ENCODE measurements at regions not wholly inside any gene's neighbourhood (a gene's known extent, or its start where the extent isn't known, plus 50 kb on each side); places are given as distances from the start of the nearest gene placed in this dataset.

- no peaks in the 10 kb centered on the region for H3K36me3 ChIP-seq (ENCODE audit: control insufficient read depth, insufficient read depth, low read length)
- peaks cover 6% of the 10 kb centered on the region for H3K27me3 ChIP-seq (ENCODE audit: control insufficient read depth, insufficient read depth, low read length)
- peak in 1 of 6 donors; percentile 71 for DNase-seq (ENCODE audit: low read depth in 4 of 6, low spot score in 6 of 6)
- peaks cover 7% of the 10 kb centered on the region for H3K4me1 ChIP-seq (ENCODE audit: control insufficient read depth, insufficient read depth, low read length)
- no peak overlapping the region for H3K4me3 ChIP-seq (ENCODE audit: low read depth, low read length)
- H3K9me3 ChIP-seq (ENCODE audit: control insufficient read depth, insufficient read depth, low read length), result no peaks in the 10 kb centered on the region
- H3K27ac ChIP-seq (ENCODE audit: low read depth, low read length), result no peak overlapping the region
Observed at GRCh38 chr16:7089751-7090150, 242.9 kb upstream of the RBFOX1 start.

GRCh38 chr16:7088711-7089110 lies 243.9 kb upstream of the RBFOX1 start:
- H3K27ac ChIP-seq (ENCODE audit: low read depth, low read length), result no peak overlapping the region
- H3K27me3 ChIP-seq (ENCODE audit: control insufficient read depth, insufficient read depth, low read length), result peaks cover 6% of the 10 kb centered on the region
- DNase-seq (ENCODE audit: low read depth in 4 of 6, low spot score in 6 of 6), result peak in 1 of 6 donors; percentile 70
- H3K4me3 ChIP-seq (ENCODE audit: low read depth, low read length), result no peak overlapping the region
- no peaks in the 10 kb centered on the region for H3K9me3 ChIP-seq (ENCODE audit: control insufficient read depth, insufficient read depth, low read length)
- H3K36me3 ChIP-seq (ENCODE audit: control insufficient read depth, insufficient read depth, low read length), result no peaks in the 10 kb centered on the region
- WGBS (ENCODE audit: insufficient coverage), result 30% methylated on average over 2 of the region's 5 CpGs
- H3K4me1 ChIP-seq (ENCODE audit: control insufficient read depth, insufficient read depth, low read length), result peaks cover 7% of the 10 kb centered on the region

DNA sequence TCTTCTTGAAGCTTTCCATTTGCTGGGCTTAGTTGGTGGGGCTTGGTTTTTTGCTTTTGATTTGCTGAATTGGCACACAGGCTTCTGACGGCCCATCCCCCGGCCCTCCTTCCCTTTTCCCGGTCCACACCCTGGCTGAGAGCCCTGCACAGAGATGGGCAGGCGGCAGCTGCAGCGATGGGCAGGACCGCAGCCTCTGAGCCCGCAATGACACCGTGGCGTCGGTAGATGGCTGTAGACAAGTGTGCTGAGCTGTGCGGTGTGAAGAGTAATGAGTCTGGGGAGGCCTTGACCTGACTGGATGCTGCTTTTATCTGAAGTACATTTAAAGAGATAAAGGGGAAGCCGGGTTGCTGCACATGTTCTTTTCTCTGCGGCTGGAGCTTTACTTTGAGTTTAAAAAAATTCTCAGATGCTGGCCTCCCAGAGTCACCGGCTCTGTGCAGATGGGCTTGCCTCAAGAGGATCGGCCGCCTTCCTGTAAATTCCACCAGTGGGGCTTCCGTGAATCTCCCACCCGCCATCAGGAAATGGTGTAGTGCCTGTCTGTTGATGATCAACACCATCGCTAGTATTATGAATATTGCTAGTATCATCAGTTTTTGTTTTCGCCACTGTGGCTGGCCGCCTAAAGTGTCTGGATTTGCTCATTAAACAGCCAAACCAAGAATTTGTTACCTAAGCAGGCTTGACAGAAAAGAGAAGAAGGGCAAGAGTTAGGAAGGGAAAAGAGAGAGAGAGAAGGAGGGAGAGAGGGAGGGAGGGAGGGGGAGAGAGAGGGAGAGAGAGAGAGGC lies 245.6 kb upstream of the RBFOX1 start:
- H3K4me3 ChIP-seq (ENCODE audit: low read depth, low read length), result peak overlapping the region; percentile 4
- H3K36me3 ChIP-seq (ENCODE audit: control insufficient read depth, insufficient read depth, low read length), result no peaks in the 10 kb centered on the region
- no peaks in the 10 kb centered on the region for H3K9me3 ChIP-seq (ENCODE audit: control insufficient read depth, insufficient read depth, low read length)
- H3K4me1 ChIP-seq (ENCODE audit: control insufficient read depth, insufficient read depth, low read length), result peaks cover 7% of the 10 kb centered on the region
- DNase-seq (ENCODE audit: low read depth in 4 of 6, low spot score in 6 of 6), result peak; percentile 41 to 97 (median 55)
- H3K27me3 ChIP-seq (ENCODE audit: control insufficient read depth, insufficient read depth, low read length), result peaks cover 6% of the 10 kb centered on the region
- no peak overlapping the region for H3K27ac ChIP-seq (ENCODE audit: low read depth, low read length)
- 5% methylated on average over 14 of the region's 21 CpGs for WGBS (ENCODE audit: insufficient coverage)

- Histone ChIP-seq H3K36me3 (ENCODE audit: control insufficient read depth, insufficient read depth, low read length) (no peaks in the 10 kb centered on the region), H3K4me1 (ENCODE audit: control insufficient read depth, insufficient read depth, low read length) (peaks cover 7% of the 10 kb centered on the region), H3K27me3 (ENCODE audit: control insufficient read depth, insufficient read depth, low read length) (peaks cover 3% of the 10 kb centered on the region), H3K9me3 (ENCODE audit: control insufficient read depth, insufficient read depth, low read length) (no peaks in the 10 kb centered on the region), H3K27ac (ENCODE audit: low read depth, low read length) (no peak overlapping the region), H3K4me3 (ENCODE audit: low read depth, low read length) (no peak overlapping the region)
- DNase-seq (ENCODE audit: low read depth in 4 of 6, low spot score in 6 of 6), result peak in 1 of 6 donors; percentile 34
- 90% methylated on average over 2 of the region's 4 CpGs for WGBS (ENCODE audit: insufficient coverage)
Observed at GRCh38 chr16:7085776-7086175, 246.9 kb upstream of the RBFOX1 start.

DNA sequence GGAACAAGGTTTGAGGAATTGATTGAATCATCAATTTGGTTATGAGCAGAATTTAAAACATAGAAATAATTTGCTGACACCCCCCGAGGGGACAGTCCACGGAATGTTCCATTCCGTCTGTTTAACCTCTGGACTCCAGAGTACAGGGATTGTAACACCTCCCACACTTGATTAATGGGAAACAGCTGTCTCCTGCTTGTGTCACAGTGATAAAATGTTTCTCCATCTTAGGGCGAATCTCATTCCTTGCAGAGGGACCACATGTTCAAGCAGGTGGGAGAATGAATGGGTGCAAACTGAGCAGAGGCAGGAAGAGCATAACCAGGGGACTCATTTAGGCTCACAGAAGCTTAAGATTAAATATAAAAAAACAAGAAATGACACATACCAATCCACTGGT lies 249.5 kb upstream of the RBFOX1 start:
- DNase-seq (ENCODE audit: low read depth in 4 of 6, low spot score in 6 of 6), result no peak
- Histone ChIP-seq H3K4me1 (ENCODE audit: control insufficient read depth, insufficient read depth, low read length) (peaks cover 7% of the 10 kb centered on the region), H3K36me3 (ENCODE audit: control insufficient read depth, insufficient read depth, low read length) (no peaks in the 10 kb centered on the region), H3K9me3 (ENCODE audit: control insufficient read depth, insufficient read depth, low read length) (no peaks in the 10 kb centered on the region), H3K27ac (ENCODE audit: low read depth, low read length) (no peak overlapping the region), H3K27me3 (ENCODE audit: control insufficient read depth, insufficient read depth, low read length) (no peaks in the 10 kb centered on the region), H3K4me3 (ENCODE audit: low read depth, low read length) (no peak overlapping the region)
- no CpG with 5 or more reads among the region's 4 CpGs for WGBS (ENCODE audit: insufficient coverage)

GRCh38 chr16:7077636-7078035 lies 255.0 kb upstream of the RBFOX1 start:
- WGBS (ENCODE audit: insufficient coverage), result 33% methylated on average over 1 of the region's 4 CpGs

DNA sequence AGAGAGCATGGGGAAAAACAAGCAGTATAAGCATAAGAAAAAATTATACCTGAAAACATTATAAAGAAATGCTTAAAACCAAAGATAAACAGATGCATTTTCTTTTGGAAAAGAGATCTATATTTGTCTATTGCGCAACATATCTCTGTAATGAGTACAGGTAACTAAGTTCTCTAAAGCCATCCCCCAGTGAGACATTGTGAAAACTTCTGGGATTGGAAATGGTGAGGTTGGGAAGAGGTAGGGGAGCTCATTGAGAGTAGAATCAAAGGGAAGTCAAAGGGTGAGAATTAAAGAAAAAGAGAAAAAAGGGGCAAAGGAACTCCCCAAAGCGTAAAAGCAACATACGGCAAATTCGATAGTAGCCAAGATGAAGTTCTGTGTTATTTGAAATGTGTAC lies 257.9 kb upstream of the RBFOX1 start:
- WGBS (ENCODE audit: insufficient coverage), result 100% methylated on average over 3 of the region's 4 CpGs

More at GRCh38 chr16:7077636-7078035, 255.0 kb upstream of the RBFOX1 start:
- H3K4me1 ChIP-seq (ENCODE audit: control insufficient read depth, insufficient read depth, low read length), result no peaks in the 10 kb centered on the region
- H3K9me3 ChIP-seq (ENCODE audit: control insufficient read depth, insufficient read depth, low read length), result peaks cover 3% of the 10 kb centered on the region
- DNase-seq (ENCODE audit: low read depth in 4 of 6, low spot score in 6 of 6), result no peak
- no peaks in the 10 kb centered on the region for H3K36me3 ChIP-seq (ENCODE audit: control insufficient read depth, insufficient read depth, low read length)
- H3K4me3 ChIP-seq (ENCODE audit: low read depth, low read length), result no peak overlapping the region
- no peak overlapping the region for H3K27ac ChIP-seq (ENCODE audit: low read depth, low read length)
- H3K27me3 ChIP-seq (ENCODE audit: control insufficient read depth, insufficient read depth, low read length), result no peaks in the 10 kb centered on the region

GRCh38 chr16:7057458-7057857 lies 275.2 kb upstream of the RBFOX1 start:
- no peaks in the 10 kb centered on the region for H3K9me3 ChIP-seq (ENCODE audit: control insufficient read depth, insufficient read depth, low read length)
- no peak overlapping the region for H3K4me3 ChIP-seq (ENCODE audit: low read depth, low read length)
- 95% methylated on average over 3 of the region's 5 CpGs for WGBS (ENCODE audit: insufficient coverage)
- H3K27me3 ChIP-seq (ENCODE audit: control insufficient read depth, insufficient read depth, low read length), result no peaks in the 10 kb centered on the region
- no peaks in the 10 kb centered on the region for H3K36me3 ChIP-seq (ENCODE audit: control insufficient read depth, insufficient read depth, low read length)
- H3K27ac ChIP-seq (ENCODE audit: low read depth, low read length), result no peak overlapping the region
- no peaks in the 10 kb centered on the region for H3K4me1 ChIP-seq (ENCODE audit: control insufficient read depth, insufficient read depth, low read length)
- DNase-seq (ENCODE audit: low read depth in 4 of 6, low spot score in 6 of 6), result no peak

More for the DNA sequence above, 257.9 kb upstream of the RBFOX1 start:
- Histone ChIP-seq H3K36me3 (ENCODE audit: control insufficient read depth, insufficient read depth, low read length) (no peaks in the 10 kb centered on the region), H3K27ac (ENCODE audit: low read depth, low read length) (no peak overlapping the region), H3K4me3 (ENCODE audit: low read depth, low read length) (no peak overlapping the region), H3K9me3 (ENCODE audit: control insufficient read depth, insufficient read depth, low read length) (peaks cover 3% of the 10 kb centered on the region), H3K4me1 (ENCODE audit: control insufficient read depth, insufficient read depth, low read length) (no peaks in the 10 kb centered on the region), H3K27me3 (ENCODE audit: control insufficient read depth, insufficient read depth, low read length) (no peaks in the 10 kb centered on the region)
- no peak for DNase-seq (ENCODE audit: low read depth in 4 of 6, low spot score in 6 of 6)

- H3K27me3 ChIP-seq (ENCODE audit: control insufficient read depth, insufficient read depth, low read length), result no peaks in the 10 kb centered on the region
- no peak for DNase-seq (ENCODE audit: low read depth in 4 of 6, low spot score in 6 of 6)
- WGBS (ENCODE audit: insufficient coverage), result 100% methylated on average over 1 of the region's 6 CpGs
- H3K4me1 ChIP-seq (ENCODE audit: control insufficient read depth, insufficient read depth, low read length), result no peaks in the 10 kb centered on the region
- H3K27ac ChIP-seq (ENCODE audit: low read depth, low read length), result no peak overlapping the region
- H3K4me3 ChIP-seq (ENCODE audit: low read depth, low read length), result no peak overlapping the region
- H3K36me3 ChIP-seq (ENCODE audit: control insufficient read depth, insufficient read depth, low read length), result no peaks in the 10 kb centered on the region
- H3K9me3 ChIP-seq (ENCODE audit: control insufficient read depth, insufficient read depth, low read length), result no peaks in the 10 kb centered on the region
Observed at GRCh38 chr16:7055443-7055842, 277.2 kb upstream of the RBFOX1 start.

GRCh38 chr16:7051591-7052349 lies 280.9 kb upstream of the RBFOX1 start:
- Histone ChIP-seq H3K4me3 (ENCODE audit: low read depth, low read length) (no peak overlapping the region), H3K27ac (ENCODE audit: low read depth, low read length) (no peak overlapping the region), H3K36me3 (ENCODE audit: control insufficient read depth, insufficient read depth, low read length) (no peaks in the 10 kb centered on the region), H3K4me1 (ENCODE audit: control insufficient read depth, insufficient read depth, low read length) (no peaks in the 10 kb centered on the region), H3K27me3 (ENCODE audit: control insufficient read depth, insufficient read depth, low read length) (no peaks in the 10 kb centered on the region), H3K9me3 (ENCODE audit: control insufficient read depth, insufficient read depth, low read length) (no peaks in the 10 kb centered on the region)
- no CpG with 5 or more reads among the region's 4 CpGs for WGBS (ENCODE audit: insufficient coverage)
- no peak for DNase-seq (ENCODE audit: low read depth in 4 of 6, low spot score in 6 of 6)
